ENCODE measurements at regions not wholly inside any gene's neighbourhood (a gene's known extent, or its start where the extent isn't known, plus 50 kb on each side); places are given as distances from the start of the nearest gene placed in this dataset.

DNA sequence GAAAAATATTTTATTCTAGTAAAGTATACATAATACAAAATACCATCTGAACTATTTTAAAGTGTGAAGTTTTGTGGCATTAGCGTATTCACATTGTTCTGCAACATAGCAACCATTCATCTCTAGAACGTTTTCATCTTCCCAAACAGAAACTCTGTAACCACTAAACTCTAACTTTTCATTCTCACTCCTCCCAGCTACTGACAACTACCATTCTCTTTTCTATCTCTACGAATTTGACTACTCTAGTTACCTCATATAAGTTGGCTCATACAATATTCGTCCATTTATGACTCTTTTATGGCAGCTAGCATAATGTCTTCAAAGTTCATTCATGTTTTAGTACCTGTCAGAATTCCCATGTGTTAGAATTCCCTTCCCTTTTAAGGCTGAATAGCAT is 150.5 kb upstream of the MIR17HG start:
- no peak for DNase-seq
- no peak overlapping the region for H3K14ac ChIP-seq (ENCODE audit: low read length)
- H3K9ac ChIP-seq (ENCODE audit: low read length), result no peak overlapping the region
- H3K36me3 ChIP-seq (ENCODE audit: control insufficient read depth in 1 of 2, insufficient read depth in 2 of 2, low read length in 2 of 2), result no peaks in the 10 kb centered on the region
- H3K79me1 ChIP-seq (ENCODE audit: low read length), result peaks cover 25% of the 10 kb centered on the region
- H4K12ac ChIP-seq (ENCODE audit: low read depth, low read length), result no peak overlapping the region
- H2AK5ac ChIP-seq (ENCODE audit: low read length), result no peak overlapping the region
- H2BK12ac ChIP-seq (ENCODE audit: low read length), result no peak overlapping the region
- no peak overlapping the region for H3K18ac ChIP-seq (ENCODE audit: low read length)
- no peak overlapping the region for H4K8ac ChIP-seq (ENCODE audit: low read depth, low read length)
- peaks cover 5 to 16% of the 10 kb centered on the region in 2 experiments for H3K4me1 ChIP-seq (ENCODE audit: control insufficient read depth in 1 of 2, insufficient read depth in 2 of 2, low read length in 2 of 2)
- no peak overlapping the region for H3K23ac ChIP-seq (ENCODE audit: low read length)
- H2AFZ ChIP-seq (ENCODE audit: insufficient read depth, low read length, poor library complexity), result no peak overlapping the region
- no peak overlapping the region for H3K4me2 ChIP-seq (ENCODE audit: low read length)
- WGBS (ENCODE audit: extremely low coverage, insufficient coverage, insufficient read length), result 100% methylated on average over 1 of the region's 4 CpGs
- no peak overlapping the region for H3K4ac ChIP-seq (ENCODE audit: low read depth, low read length)
- no peaks in the 10 kb centered on the region for H3K27me3 ChIP-seq (ENCODE audit: insufficient read depth, low read length)
- H2BK5ac ChIP-seq (ENCODE audit: low read depth, low read length, poor library complexity), result no peak overlapping the region
- peaks cover 3% of the 10 kb centered on the region for H3K79me2 ChIP-seq (ENCODE audit: control insufficient read depth, insufficient read depth, low read length, poor library complexity)
- no peak overlapping the region for H3K27ac ChIP-seq (ENCODE audit: low read depth, low read length)
- H4K91ac ChIP-seq (ENCODE audit: low read depth, low read length), result no peak overlapping the region
- H2BK120ac ChIP-seq (ENCODE audit: insufficient read depth, low read length, poor library complexity), result no peak overlapping the region
- H3K4me3 ChIP-seq (ENCODE audit: low read depth, low read length), result no peak overlapping the region
- H3K9me3 ChIP-seq (ENCODE audit: insufficient read depth, low read depth, low read length), result no peaks in the 10 kb centered on the region

DNA sequence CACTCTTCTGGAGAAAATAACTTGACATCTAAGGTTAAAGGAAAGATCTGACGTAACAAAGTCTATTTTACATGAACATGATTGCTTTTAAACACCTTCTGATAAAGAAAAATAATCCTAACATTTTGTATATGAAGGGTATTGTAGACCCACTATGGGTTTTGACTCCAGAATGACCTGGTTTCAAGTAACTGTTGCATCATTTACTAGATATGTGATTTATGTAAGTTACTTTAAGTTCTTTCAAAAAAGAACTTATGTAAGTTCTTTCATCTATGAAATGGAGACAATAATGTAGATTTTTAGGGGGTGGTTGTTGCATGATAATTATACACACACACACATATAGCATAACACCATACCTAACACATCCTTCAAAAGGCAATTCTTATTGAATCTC is 147.6 kb upstream of the MIR17HG start:
- WGBS (ENCODE audit: extremely low coverage, insufficient coverage, insufficient read length), result no CpG with 5 or more reads among the region's 1 CpG

DNA sequence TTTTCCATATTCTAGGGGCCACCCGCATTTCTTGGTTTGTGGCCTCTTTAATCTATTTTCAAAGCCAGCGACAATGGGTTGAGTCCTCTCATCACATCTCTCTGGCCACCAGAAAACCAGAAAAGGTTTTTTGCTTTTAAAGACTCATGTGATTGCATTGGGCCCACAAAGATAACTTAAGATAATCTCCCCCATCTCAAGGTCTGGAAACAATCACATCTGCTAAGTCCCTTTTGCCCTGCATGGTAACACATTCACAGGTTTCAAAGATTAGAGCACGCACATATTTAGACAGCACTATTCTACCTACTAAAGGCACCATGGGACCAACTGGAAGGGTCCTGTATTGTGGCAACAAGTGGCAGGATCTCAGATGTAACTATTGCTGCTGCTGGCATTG is 147.0 kb upstream of the MIR17HG start:
- no CpG with 5 or more reads among the region's 3 CpGs for WGBS (ENCODE audit: extremely low coverage, insufficient coverage, insufficient read length)
- Histone ChIP-seq H3K4me1 (ENCODE audit: control insufficient read depth in 1 of 2, insufficient read depth in 2 of 2, low read length in 2 of 2) (peaks cover 3 to 6% of the 10 kb centered on the region in 2 experiments), H3K23ac (ENCODE audit: low read length) (no peak overlapping the region)

More for the DNA sequence above, 147.6 kb upstream of the MIR17HG start:
- Histone ChIP-seq H3K27ac (ENCODE audit: low read depth, low read length) (no peak overlapping the region), H3K18ac (ENCODE audit: low read length) (no peak overlapping the region), H2AK5ac (ENCODE audit: low read length) (no peak overlapping the region), H4K91ac (ENCODE audit: low read depth, low read length) (no peak overlapping the region), H3K4ac (ENCODE audit: low read depth, low read length) (no peak overlapping the region), H2AFZ (ENCODE audit: insufficient read depth, low read length, poor library complexity) (no peak overlapping the region), H2BK12ac (ENCODE audit: low read length) (no peak overlapping the region), H3K79me2 (ENCODE audit: control insufficient read depth, insufficient read depth, low read length, poor library complexity) (peaks cover 2% of the 10 kb centered on the region), H3K9me3 (ENCODE audit: insufficient read depth, low read depth, low read length) (no peaks in the 10 kb centered on the region), H4K12ac (ENCODE audit: low read depth, low read length) (no peak overlapping the region), H3K9ac (ENCODE audit: low read length) (no peak overlapping the region), H3K4me2 (ENCODE audit: low read length) (no peak overlapping the region), H3K79me1 (ENCODE audit: low read length) (peaks cover 20% of the 10 kb centered on the region), H3K27me3 (ENCODE audit: insufficient read depth, low read length) (no peaks in the 10 kb centered on the region), H3K36me3 (ENCODE audit: control insufficient read depth in 1 of 2, insufficient read depth in 2 of 2, low read length in 2 of 2) (no peaks in the 10 kb centered on the region), H2BK5ac (ENCODE audit: low read depth, low read length, poor library complexity) (no peak overlapping the region), H3K23ac (ENCODE audit: low read length) (no peak overlapping the region), H3K4me1 (ENCODE audit: control insufficient read depth in 1 of 2, insufficient read depth in 2 of 2, low read length in 2 of 2) (peaks cover 3 to 6% of the 10 kb centered on the region in 2 experiments), H2BK120ac (ENCODE audit: insufficient read depth, low read length, poor library complexity) (no peak overlapping the region), H3K4me3 (ENCODE audit: low read depth, low read length) (no peak overlapping the region), H3K14ac (ENCODE audit: low read length) (no peak overlapping the region), H4K8ac (ENCODE audit: low read depth, low read length) (no peak overlapping the region)
- DNase-seq, result no peak

DNA sequence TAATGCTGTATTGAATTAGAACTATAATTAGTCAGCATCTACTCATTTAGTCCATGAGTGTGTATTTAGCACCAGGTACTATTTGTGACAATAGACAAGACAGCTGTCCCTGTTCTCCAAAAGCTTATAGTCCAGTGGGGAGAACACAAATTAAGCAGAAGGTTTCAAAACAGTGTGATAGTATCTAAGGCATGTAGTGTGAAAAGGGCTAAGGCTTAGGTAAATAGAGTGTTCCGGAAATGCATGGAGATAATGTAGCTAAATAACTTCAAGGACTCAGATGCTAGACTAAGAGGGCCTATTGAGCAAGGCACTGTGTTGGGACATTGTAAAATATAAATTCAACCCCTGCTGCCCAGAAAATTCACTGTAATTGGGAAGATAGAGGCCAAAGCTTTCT is 144.1 kb upstream of the MIR17HG start:
- Histone ChIP-seq H4K8ac (ENCODE audit: low read depth, low read length) (peak overlapping the region; percentile 80), H3K4me2 (ENCODE audit: low read length) (no peak overlapping the region), H2AFZ (ENCODE audit: insufficient read depth, low read length, poor library complexity) (no peak overlapping the region), H3K79me1 (ENCODE audit: low read length) (peaks cover 26% of the 10 kb centered on the region), H3K36me3 (ENCODE audit: control insufficient read depth in 1 of 2, insufficient read depth in 2 of 2, low read length in 2 of 2) (no peaks in the 10 kb centered on the region), H3K4ac (ENCODE audit: low read depth, low read length) (peak overlapping the region; percentile 87), H2BK12ac (ENCODE audit: low read length) (peak overlapping the region; percentile 87), H3K27ac (ENCODE audit: low read depth, low read length) (peak overlapping the region; percentile 93), H2BK120ac (ENCODE audit: insufficient read depth, low read length, poor library complexity) (peak overlapping the region; percentile 93), H3K18ac (ENCODE audit: low read length) (peak overlapping the region; percentile 40), H3K9me3 (ENCODE audit: insufficient read depth, low read depth, low read length) (no peaks in the 10 kb centered on the region), H4K12ac (ENCODE audit: low read depth, low read length) (peak overlapping the region; percentile 81), H3K79me2 (ENCODE audit: control insufficient read depth, insufficient read depth, low read length, poor library complexity) (peaks cover 2% of the 10 kb centered on the region), H3K14ac (ENCODE audit: low read length) (peak overlapping the region; percentile 88), H2BK5ac (ENCODE audit: low read depth, low read length, poor library complexity) (peak overlapping the region; percentile 96), H3K9ac (ENCODE audit: low read length) (no peak overlapping the region), H3K4me3 (ENCODE audit: low read depth, low read length) (no peak overlapping the region), H3K27me3 (ENCODE audit: insufficient read depth, low read length) (no peaks in the 10 kb centered on the region), H3K4me1 (ENCODE audit: control insufficient read depth in 1 of 2, insufficient read depth in 2 of 2, low read length in 2 of 2) (peaks cover 3% of the 10 kb centered on the region in 2 experiments), H3K23ac (ENCODE audit: low read length) (no peak overlapping the region), H2AK5ac (ENCODE audit: low read length) (peak overlapping the region; percentile 63), H4K91ac (ENCODE audit: low read depth, low read length) (peak overlapping the region; percentile 88)
- whole genome bisulfite sequencing (ENCODE audit: extremely low coverage, insufficient coverage, insufficient read length), result no CpG with 5 or more reads among the region's 1 CpG
- peak in 1 of 2 donors; percentile 66 for DNase-seq

More for the DNA sequence above, 147.0 kb upstream of the MIR17HG start:
- Histone ChIP-seq H2BK12ac (ENCODE audit: low read length) (no peak overlapping the region), H3K27me3 (ENCODE audit: insufficient read depth, low read length) (no peaks in the 10 kb centered on the region), H3K9me3 (ENCODE audit: insufficient read depth, low read depth, low read length) (no peaks in the 10 kb centered on the region), H4K8ac (ENCODE audit: low read depth, low read length) (no peak overlapping the region), H3K4me2 (ENCODE audit: low read length) (peak overlapping the region; percentile 14), H4K12ac (ENCODE audit: low read depth, low read length) (no peak overlapping the region), H3K27ac (ENCODE audit: low read depth, low read length) (peak overlapping the region; percentile 86), H2AK5ac (ENCODE audit: low read length) (no peak overlapping the region), H3K18ac (ENCODE audit: low read length) (no peak overlapping the region), H3K14ac (ENCODE audit: low read length) (peak overlapping the region; percentile 5), H3K4ac (ENCODE audit: low read depth, low read length) (no peak overlapping the region), H3K36me3 (ENCODE audit: control insufficient read depth in 1 of 2, insufficient read depth in 2 of 2, low read length in 2 of 2) (no peaks in the 10 kb centered on the region), H4K91ac (ENCODE audit: low read depth, low read length) (peak overlapping the region; percentile 36), H3K79me1 (ENCODE audit: low read length) (peaks cover 22% of the 10 kb centered on the region), H2BK5ac (ENCODE audit: low read depth, low read length, poor library complexity) (peak overlapping the region; percentile 58), H2BK120ac (ENCODE audit: insufficient read depth, low read length, poor library complexity) (peak overlapping the region; percentile 19), H2AFZ (ENCODE audit: insufficient read depth, low read length, poor library complexity) (no peak overlapping the region), H3K4me3 (ENCODE audit: low read depth, low read length) (no peak overlapping the region), H3K9ac (ENCODE audit: low read length) (no peak overlapping the region), H3K79me2 (ENCODE audit: control insufficient read depth, insufficient read depth, low read length, poor library complexity) (peaks cover 2% of the 10 kb centered on the region)
- no peak for DNase-seq

All from trophoblast cell (in vitro differentiated cells and primary cell).